HG03469 (cell line): ENCODE measurements at regions not wholly inside any gene's neighbourhood (a gene's known extent, or its start where the extent isn't known, plus 50 kb on each side); places are given as distances from the start of the nearest gene placed in this dataset.

Source experiments
- ATAC-seq: cut with Tn5 transposase; IDR thresholded peaks from one replicate; pipeline ENCODE4 v1.9.1; 2021; ENCODE audit warnings: mild to moderate bottlenecking, moderate library complexity, moderate number of reproducible peaks; ENCODE audit not compliant: unreplicated experiment

- ATAC-seq, result no peak
These were observed 433.7 kb upstream of the SPRED2 start for GRCh38 chr2:65866148-65866547.

DNA sequence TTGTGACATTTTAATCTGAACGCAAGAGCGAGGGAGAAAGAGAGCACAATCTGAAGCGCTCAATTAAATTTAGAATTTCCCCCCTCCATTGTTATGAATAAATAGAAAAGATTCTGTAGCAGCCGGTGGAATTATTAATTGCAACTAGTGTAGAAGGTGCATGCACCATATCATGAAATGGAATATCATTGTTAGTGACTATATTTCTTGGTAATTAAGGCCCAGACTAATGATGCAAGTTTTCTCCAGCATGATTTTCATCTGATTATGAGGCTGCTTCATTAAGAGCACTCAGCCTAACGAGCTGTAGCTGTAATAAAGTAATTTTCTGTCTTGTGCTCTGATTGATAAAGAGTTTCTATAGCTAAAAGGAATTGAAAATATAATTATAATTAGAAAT, 432.2 kb upstream of the SPRED2 start:
- no peak for ATAC-seq

DNA sequence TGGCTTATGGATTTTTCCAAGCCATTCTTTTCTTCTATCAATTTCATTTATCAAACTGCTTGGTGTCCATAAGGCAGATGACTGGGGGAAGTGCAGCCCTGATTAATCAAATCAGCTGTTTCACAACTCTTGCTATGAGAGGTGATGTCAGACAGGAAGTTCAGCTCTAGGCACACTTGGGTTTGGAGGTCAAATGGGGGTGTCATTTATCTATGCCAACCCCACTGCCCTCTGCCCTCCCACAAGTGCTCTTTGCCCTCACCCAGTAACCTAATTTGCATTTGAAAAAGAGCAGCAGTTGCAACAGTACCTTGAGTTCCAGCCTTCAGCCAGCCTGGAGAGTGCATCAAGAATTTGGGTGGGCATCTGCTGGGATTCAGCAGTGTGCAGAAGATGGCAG, 431.3 kb upstream of the SPRED2 start:
- ATAC-seq, result no peak

GRCh38 chr2:65856928-65857327, 424.5 kb upstream of the SPRED2 start:
- ATAC-seq, result no peak

GRCh38 chr2:65856423-65856822, 424.0 kb upstream of the SPRED2 start:
- no peak for ATAC-seq

GRCh38 chr2:65850695-65851094, 418.3 kb upstream of the SPRED2 start:
- ATAC-seq, result no peak

- ATAC-seq, result no peak
These were observed 414.7 kb upstream of the SPRED2 start for GRCh38 chr2:65846989-65847678.

DNA sequence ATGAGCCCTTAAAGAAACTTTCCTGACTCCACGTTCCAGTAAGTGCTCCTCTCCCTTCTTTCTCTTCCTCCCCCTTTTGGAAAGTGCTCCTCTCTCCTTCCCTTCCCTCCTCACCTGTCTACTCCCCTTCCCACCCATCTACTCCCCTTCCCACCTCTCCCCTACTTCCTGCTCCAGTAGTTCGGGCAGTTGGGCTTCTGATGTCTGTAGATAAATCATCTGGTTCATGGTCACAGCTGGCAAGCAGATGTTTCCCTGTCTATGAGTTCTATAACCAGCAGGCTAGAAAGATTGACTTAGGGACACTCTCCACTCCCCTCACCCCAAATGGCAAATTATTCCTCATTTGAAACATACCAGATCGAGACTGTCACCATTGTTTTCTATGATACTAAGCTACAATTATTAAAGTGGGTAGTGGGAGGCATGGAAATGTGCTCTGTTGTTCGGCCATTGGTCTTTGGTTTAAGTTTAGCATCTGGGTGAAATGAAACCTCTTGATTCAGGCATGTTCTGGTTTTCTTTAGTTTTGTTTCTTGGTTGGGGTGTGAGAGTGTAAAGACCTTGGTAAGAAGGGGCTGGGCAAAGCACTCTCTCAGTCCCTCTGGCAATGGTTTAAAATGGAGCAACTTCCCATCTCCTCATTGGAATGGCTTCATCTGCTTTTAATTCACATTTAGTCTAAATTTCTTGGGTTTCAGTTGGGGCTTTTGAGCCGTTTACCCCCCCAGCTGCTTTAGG, 413.2 kb upstream of the SPRED2 start:
- no peak for ATAC-seq

DNA sequence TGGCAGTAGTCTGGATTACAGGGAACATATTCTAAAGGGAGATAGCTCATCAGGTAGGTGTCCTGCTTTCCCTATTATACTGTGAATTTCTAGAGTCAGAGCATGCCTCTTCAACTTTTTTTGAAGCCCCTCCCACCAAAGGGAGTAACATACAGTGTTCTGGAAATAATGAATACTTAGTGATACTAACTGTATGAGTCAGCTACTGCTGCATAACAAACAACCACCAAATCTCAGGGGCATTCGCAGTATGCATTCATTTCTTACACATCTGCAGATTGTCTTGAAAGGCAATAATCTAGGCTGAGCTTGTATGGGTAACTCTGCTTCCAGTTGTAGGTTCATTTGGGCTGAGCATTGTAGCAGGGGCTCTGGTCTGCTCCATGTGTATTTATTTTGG, 409.7 kb upstream of the SPRED2 start:
- no peak for ATAC-seq

DNA sequence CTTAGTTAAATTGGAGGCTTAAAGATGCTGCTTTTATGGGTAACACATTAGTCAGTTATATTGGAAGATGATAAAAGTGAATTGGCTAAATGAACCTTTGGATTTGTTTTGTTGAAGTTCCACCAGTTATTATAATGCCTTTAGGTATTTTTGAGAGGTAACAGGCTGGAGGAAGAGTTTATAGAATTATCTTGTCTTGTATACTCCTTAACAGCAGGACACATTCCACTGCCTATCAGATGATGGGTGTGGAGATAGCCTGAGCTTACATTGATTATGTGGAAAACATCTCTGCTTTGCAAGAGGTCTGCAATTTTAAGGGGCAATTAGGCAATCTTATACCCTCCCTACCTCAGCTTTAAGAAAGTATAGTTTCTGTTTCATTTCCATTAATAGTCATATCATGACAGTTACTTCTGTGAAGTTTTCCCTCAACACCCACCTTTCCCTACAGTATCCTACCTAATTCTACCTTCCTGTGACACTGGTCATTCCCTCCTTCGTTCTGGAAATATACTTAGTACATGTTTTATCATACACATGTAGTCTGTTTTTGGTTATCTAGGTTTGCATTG, 403.7 kb upstream of the SPRED2 start:
- ATAC-seq, result no peak

GRCh38 chr2:65834771-65835475, 402.5 kb upstream of the SPRED2 start:
- ATAC-seq, result no peak

GRCh38 chr2:65834062-65834461, 401.7 kb upstream of the SPRED2 start:
- no peak for ATAC-seq

GRCh38 chr2:65831509-65831908, 399.1 kb upstream of the SPRED2 start:
- no peak for ATAC-seq

- no peak for ATAC-seq
These were observed 394.2 kb upstream of the SPRED2 start for GRCh38 chr2:65826567-65826966.

- ATAC-seq, result no peak
These were observed 391.1 kb upstream of the SPRED2 start for GRCh38 chr2:65823511-65823910.

DNA sequence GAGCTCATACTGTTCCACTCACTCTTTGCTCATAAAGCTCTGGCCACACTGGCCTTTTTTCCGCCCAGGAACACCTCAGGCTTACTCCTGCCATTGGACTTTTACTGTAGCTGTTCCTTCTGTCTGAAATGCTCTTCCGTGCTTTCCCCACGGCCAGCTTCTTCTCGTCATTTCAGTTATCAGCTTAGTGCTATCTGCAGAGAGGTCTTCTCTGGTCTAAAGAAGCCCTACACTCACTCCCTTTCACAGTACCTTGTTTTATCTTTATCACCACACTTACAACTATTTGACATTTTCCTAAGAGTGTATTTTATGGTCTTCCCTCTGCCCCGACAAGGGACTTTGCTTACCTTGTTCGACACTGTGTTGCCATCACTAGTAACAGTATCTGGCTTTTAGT, 388.1 kb upstream of the SPRED2 start:
- no peak for ATAC-seq

GRCh38 chr2:65819963-65820362, 387.6 kb upstream of the SPRED2 start:
- no peak for ATAC-seq

DNA sequence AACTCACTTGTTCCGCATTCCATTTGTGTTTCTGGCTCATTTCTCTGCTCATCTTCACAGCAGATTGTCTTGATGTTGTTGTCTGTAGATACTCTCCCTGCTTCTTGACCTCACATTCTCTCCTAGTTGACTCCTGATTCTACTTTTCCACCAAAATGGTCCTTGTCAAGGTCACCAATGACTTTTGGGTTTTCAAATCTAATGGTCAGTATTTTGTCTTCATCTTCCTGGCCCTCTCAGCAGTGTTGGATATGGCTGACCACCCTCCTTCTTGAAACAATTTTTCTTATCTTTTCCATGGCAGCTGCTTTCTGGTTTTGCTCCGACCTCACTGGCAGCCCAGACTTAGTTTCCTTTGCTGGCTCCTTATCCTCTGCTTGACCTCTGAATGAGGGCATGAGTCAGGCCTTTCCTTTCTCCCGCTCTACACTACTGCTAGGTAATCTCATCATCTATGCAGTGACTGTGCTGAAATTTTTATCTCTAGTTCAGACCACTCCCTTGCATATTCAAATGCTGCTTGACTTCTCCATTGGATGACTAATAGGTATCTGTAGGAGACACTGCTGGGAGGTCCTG, 386.6 kb upstream of the SPRED2 start:
- no peak for ATAC-seq

GRCh38 chr2:65813631-65814173, 381.3 kb upstream of the SPRED2 start:
- no peak for ATAC-seq

GRCh38 chr2:65812887-65813286, 380.5 kb upstream of the SPRED2 start:
- ATAC-seq, result no peak

DNA sequence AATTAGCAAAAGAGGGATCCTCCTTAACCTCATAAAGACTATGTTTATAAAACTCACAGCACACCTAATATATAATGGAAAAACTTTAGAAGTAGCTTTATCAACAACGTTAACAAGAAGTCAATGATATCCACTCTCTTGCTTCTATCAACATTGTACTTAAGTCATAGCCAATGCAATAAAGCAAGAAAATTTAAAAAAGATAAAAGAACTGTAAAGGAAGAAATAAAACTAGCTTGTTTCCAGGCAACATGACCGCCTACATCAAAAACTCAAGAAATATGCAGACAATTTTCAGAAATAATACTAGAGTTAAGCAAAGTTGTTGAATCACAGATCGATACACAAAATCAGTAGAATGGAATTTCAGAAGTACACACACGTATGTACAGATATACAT, 375.5 kb upstream of the SPRED2 start:
- no peak for ATAC-seq
